Stomach smooth muscle (tissue), 2 donors: ENCODE measurements at regions not wholly inside any gene's neighbourhood (a gene's known extent, or its start where the extent isn't known, plus 50 kb on each side); places are given as distances from the start of the nearest gene placed in this dataset.

Experiments used
- H3K27ac ChIP-seq: one replicate; pipeline ENCODE4 v1.7.0; 2013; ENCODE audit warnings: mild to moderate bottlenecking, low read length, inconsistent platforms
- H3K27me3 ChIP-seq, 2 donors: one replicate each; pipeline ENCODE4 v1.7.0; 2013; ENCODE audit warnings: low read length in 2 of 2; ENCODE audit not compliant: insufficient read depth in 2 of 2, control insufficient read depth in 1 of 2
- H3K36me3 ChIP-seq, 2 donors: one replicate each; pipeline ENCODE4 v1.7.0; 2013; ENCODE audit warnings: low read length in 2 of 2; ENCODE audit not compliant: control insufficient read depth in 2 of 2, insufficient read depth in 2 of 2
- H3K4me1 ChIP-seq: one replicate; pipeline ENCODE4 v1.7.0; 2013; ENCODE audit warnings: low read length; ENCODE audit not compliant: control insufficient read depth, insufficient read depth
- H3K4me3 ChIP-seq, 2 donors: one replicate each; pipeline ENCODE4 v1.7.0; 2013; ENCODE audit warnings: low read length in 2 of 2
- H3K9ac ChIP-seq, 2 donors: one replicate each; pipeline ENCODE4 v1.7.0; 2013; ENCODE audit warnings: low read length in 2 of 2, mild to moderate bottlenecking in 1 of 2
- H3K9me3 ChIP-seq, 2 donors: one replicate each; pipeline ENCODE4 v1.7.0; 2013; ENCODE audit warnings: low read length in 2 of 2; ENCODE audit not compliant: control insufficient read depth in 2 of 2
- donor health status: healthy.
- donor health status: Pancreatic carcinoma.

DNA sequence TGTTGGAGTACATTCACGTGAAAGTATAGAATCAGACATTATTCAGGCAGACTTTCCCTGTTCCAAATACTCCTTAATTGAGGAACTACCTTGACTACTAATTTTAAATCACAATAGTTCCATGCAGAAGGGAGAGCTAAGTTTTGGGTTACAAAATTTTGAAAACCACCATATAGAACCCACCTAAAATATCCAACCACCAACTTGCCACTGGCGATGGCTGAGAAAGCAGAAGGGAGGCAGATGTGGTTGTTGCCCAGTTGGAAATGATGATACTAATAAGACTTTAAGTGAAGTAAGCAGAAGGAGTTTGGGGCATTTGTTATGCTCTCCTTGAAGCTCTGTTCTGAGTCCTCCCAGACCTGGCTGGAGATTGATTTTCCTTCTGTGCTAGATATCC is 190.7 kb downstream of the HLX start:
- Histone ChIP-seq H3K4me3 (no peak overlapping the region), H3K27ac (no peak overlapping the region), H3K4me1 (no peaks in the 10 kb centered on the region), H3K27me3 (no peaks in the 10 kb centered on the region), H3K9ac (no peak overlapping the region), H3K9me3 (no peaks in the 10 kb centered on the region), H3K36me3 (no peaks in the 10 kb centered on the region)

DNA sequence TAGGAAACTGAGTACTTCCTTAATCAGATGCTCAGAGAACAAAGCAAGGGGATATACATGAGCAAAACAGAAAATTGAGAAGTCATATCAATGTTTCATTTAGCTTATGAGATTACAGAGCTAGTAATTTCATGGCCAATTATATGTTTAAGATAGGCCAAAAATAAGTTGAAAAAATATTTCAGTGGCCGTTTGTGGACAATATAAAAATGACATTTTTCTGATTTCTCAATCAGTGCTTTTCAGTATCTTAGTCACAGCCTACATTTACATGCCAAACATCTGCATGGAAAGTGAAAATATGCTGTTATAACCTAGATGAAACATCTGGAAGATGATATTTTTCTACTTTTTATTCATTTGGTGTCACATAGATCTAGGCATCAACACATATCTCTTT is 192.5 kb downstream of the HLX start:
- Histone ChIP-seq H3K4me1 (no peaks in the 10 kb centered on the region), H3K9me3 (no peaks in the 10 kb centered on the region)

DNA sequence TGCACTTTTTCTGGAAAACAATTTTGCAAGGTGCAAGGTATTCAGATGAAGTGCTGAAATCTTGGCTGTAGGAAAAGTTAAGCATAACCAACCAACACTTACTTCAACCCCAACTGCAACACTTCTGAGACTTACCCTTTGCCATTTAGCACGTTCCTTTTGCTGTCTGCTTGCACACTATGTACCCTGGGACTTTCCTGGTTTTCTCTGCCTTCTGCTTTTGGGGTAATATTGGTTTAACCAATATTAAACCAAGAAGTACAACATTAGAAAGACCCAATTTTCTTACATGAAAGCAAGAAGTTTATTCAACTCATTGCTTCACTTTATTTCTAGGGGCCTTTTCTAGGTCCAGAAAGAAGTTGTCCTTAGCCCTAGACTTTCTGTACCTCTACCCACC is 193.0 kb downstream of the HLX start:
- no peaks in the 10 kb centered on the region for H3K4me1 ChIP-seq
- H3K27ac ChIP-seq = no peak overlapping the region
- H3K27me3 ChIP-seq = no peaks in the 10 kb centered on the region
- no peak overlapping the region for H3K9ac ChIP-seq
- H3K36me3 ChIP-seq = no peaks in the 10 kb centered on the region
- H3K9me3 ChIP-seq = no peaks in the 10 kb centered on the region
- no peak overlapping the region for H3K4me3 ChIP-seq

More for the DNA sequence above, 192.5 kb downstream of the HLX start:
- Histone ChIP-seq H3K27ac (no peak overlapping the region), H3K9ac (no peak overlapping the region), H3K27me3 (no peaks in the 10 kb centered on the region), H3K4me3 (no peak overlapping the region), H3K36me3 (no peaks in the 10 kb centered on the region)

DNA sequence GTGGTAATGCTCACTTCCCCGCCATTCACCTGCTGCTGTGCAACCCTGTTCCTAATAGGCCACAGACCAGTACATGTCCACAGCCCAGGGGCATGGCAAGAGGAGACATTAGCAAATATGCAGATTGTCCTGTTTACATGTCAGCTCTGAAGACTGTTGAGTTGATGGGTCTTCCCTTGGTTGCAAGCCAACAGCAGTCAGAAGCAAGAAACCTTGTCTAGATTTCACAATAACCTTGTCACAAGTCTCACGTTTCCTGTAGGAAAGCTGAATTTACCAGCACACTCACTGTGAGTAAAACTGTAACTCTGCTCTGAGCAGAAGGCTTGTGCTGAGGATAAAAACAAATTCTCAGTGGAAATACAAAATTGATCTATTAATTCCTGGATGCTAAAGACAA is 195.1 kb downstream of the HLX start:
- Histone ChIP-seq H3K36me3 (no peaks in the 10 kb centered on the region), H3K9ac (no peak overlapping the region), H3K9me3 (no peaks in the 10 kb centered on the region), H3K4me3 (no peak overlapping the region), H3K27me3 (no peaks in the 10 kb centered on the region), H3K27ac (no peak overlapping the region), H3K4me1 (no peaks in the 10 kb centered on the region)

DNA sequence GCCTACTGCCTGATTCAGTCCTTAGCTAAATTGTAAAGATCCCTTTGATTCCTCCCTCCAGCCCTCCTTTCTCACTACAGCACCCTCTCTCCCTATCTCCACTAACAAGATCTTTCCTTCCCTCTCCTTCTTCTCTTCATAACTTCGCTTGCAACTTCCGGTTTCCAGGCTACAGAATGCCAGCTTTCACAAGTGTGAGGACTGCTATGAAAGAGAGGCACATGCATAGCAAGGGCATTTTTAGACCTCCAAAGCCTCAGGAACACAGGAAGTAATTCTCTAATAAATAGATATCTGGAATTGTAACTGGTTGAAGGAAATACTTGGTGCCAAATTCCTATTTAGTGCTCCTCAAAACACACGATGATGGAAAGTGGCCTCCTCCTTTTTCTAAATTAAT is 196.7 kb downstream of the HLX start:
- Histone ChIP-seq H3K4me1 (no peaks in the 10 kb centered on the region), H3K4me3 (no peak overlapping the region), H3K36me3 (no peaks in the 10 kb centered on the region), H3K9ac (no peak overlapping the region), H3K9me3 (no peaks in the 10 kb centered on the region), H3K27me3 (no peaks in the 10 kb centered on the region), H3K27ac (no peak overlapping the region)

DNA sequence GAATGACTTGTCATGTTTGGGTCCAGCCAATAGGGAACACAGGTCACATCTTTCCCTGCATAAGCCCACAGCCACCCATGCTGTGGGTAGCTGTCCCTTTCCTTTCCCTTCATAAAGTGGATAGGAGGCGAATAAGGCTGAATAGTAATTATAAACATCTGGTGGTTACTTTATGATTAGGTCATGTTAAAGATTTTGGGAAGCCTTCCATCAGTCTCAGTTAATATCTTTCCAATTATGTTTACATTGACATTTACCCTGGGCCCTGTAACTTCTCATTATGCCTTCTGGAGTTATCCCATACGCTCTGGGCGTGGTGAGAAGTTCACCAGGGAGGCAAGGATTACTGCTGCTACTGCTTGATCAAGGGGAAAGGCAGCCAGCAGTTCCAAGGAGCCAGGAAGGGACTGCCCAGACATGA is 197.2 kb downstream of the HLX start:
- no peaks in the 10 kb centered on the region for H3K27me3 ChIP-seq
- no peaks in the 10 kb centered on the region for H3K4me1 ChIP-seq
- no peak overlapping the region for H3K9ac ChIP-seq
- no peak overlapping the region for H3K4me3 ChIP-seq
- no peaks in the 10 kb centered on the region for H3K36me3 ChIP-seq
- no peak overlapping the region for H3K27ac ChIP-seq
- H3K9me3 ChIP-seq = no peaks in the 10 kb centered on the region

DNA sequence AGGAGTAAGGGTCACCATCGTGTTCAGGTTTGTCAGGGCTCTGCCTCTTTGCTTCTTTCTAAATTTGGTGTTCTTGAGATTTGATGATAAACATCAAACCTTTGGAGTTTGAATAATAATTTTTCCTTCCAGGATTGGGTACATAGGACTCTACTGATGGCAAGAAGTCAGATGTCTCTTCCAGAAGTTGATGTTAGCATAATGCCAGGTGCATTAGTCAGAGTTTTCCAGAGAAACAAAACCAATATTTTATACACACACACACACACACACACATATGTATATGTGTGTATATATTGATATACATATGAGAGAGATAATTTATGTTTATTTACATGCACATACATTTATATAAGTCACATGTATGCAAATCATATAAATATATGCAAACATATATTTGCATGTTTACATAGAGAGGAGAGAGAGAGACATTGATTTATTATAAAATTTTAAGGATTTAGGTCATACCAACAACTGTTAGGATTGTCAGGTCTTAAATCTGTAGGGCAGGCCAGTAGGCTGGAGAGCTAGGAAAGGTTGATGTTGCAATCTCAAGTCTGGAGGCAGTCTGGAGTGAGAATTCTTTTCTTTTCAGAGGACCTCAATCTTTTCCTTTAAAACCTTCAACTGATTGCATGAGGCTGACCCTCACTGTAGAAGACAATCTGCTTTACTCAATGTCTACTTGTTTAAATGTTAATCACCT is 199.2 kb downstream of the HLX start:
- Histone ChIP-seq H3K4me1 (no peaks in the 10 kb centered on the region), H3K27me3 (no peaks in the 10 kb centered on the region), H3K9ac (no peak overlapping the region), H3K36me3 (no peaks in the 10 kb centered on the region), H3K4me3 (no peak overlapping the region), H3K27ac (no peak overlapping the region), H3K9me3 (no peaks in the 10 kb centered on the region)

DNA sequence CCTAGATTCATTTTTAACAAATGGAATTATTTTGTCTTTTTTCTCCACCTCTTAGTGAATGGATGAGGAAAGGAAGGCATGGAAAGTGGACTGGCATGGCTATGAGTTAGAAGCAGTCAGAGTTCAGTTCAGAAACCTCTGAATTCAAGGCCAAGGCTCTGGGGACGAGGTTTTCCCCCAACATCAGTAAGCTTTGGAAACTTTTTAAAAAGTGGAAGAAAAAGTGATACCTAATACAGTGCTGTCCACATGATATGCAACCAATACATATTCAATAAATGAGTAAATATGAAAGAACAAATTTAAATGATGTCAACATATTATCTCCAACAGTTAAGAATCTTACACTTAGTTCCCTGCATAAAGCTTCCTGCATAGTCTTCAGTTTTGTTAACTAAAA is 204.7 kb downstream of the HLX start:
- no peaks in the 10 kb centered on the region for H3K27me3 ChIP-seq

DNA sequence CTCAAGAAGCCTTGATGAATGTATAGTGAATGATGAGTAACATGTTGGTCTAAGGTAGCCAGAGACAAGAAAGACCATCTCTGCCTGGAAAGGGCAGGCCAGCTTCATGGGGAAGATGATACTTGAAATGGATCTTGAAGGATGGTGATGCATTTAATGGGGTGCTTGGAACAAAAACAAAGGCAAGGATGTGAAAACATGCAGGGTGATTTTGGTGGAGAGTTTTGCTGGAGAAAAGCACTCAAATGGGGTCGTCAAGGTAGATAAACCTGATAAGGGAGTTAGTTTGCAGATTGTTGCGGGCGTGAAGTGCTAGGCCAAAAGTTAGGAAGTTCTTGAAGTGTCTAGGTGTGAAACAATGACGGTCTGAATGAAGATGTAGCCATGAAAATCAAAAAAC is 205.4 kb downstream of the HLX start:
- H3K9me3 ChIP-seq = no peaks in the 10 kb centered on the region
- no peaks in the 10 kb centered on the region for H3K36me3 ChIP-seq
- H3K27me3 ChIP-seq = no peaks in the 10 kb centered on the region
- H3K4me1 ChIP-seq = no peaks in the 10 kb centered on the region
- no peak overlapping the region for H3K9ac ChIP-seq
- no peak overlapping the region for H3K27ac ChIP-seq
- H3K4me3 ChIP-seq = no peak overlapping the region

More for the DNA sequence above, 204.7 kb downstream of the HLX start:
- Histone ChIP-seq H3K36me3 (no peaks in the 10 kb centered on the region), H3K9me3 (no peaks in the 10 kb centered on the region), H3K9ac (no peak overlapping the region), H3K4me3 (no peak overlapping the region), H3K4me1 (no peaks in the 10 kb centered on the region), H3K27ac (no peak overlapping the region)

DNA sequence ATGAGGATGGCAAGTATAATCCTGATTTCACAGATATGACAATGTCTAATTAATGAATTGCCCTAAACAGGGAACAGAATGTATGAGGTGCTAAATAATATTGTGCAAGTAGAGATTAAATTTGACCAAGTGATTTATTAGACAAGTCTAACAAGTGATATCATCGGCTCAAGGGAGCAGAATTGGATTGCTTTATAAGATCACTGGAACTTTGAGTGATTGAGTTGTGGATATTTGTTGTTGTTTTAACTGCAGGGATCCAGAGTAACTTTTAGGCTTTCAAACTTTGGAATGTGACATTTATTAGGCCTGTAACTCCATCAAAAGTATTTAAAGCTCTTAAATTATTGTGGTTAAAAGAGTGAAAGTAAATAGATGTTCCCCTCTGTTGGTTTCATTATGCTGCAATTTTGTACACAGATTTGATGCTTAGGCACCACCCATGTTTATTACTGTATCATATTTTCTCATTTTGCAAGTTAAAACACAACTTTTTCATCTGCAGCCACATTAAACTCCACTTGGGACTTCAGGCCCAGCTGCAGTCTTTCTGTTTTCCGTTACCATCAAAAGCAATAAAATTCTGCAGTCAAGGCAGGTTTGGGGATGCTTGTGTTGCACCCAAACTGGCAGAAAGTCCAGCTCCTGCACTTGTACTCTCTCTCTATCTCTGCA is 206.6 kb downstream of the HLX start:
- H3K4me1 ChIP-seq = no peaks in the 10 kb centered on the region
- H3K4me3 ChIP-seq = no peak overlapping the region
- H3K36me3 ChIP-seq = no peaks in the 10 kb centered on the region
- no peak overlapping the region for H3K9ac ChIP-seq
- H3K27ac ChIP-seq = no peak overlapping the region
- H3K9me3 ChIP-seq = no peaks in the 10 kb centered on the region
- no peaks in the 10 kb centered on the region for H3K27me3 ChIP-seq

DNA sequence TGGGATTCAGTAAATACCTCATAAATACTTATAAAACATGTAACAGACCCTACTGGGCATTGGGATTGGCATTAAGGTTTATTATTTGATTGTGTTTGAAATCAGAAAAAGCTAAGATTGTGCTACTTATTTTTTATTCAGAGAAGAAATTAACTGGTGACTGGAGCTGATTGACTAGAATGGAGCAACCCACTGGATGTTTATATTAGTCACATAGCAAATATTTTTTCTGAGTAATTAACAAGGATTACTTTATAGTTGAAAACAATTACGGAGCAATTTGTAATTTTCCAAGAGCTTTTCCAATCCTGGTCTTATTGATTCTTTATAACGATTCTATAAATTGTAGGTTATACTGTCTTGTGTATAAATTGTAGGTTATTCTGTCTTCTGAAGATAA is 208.7 kb downstream of the HLX start:
- no peaks in the 10 kb centered on the region for H3K4me1 ChIP-seq
- H3K4me3 ChIP-seq = no peak overlapping the region
- no peaks in the 10 kb centered on the region for H3K27me3 ChIP-seq
- no peaks in the 10 kb centered on the region for H3K36me3 ChIP-seq
- H3K27ac ChIP-seq = no peak overlapping the region
- H3K9ac ChIP-seq = no peak overlapping the region
- peaks cover 0 to 2% of the 10 kb centered on the region in 2 donors for H3K9me3 ChIP-seq
